HEK293 (cell line): ENCODE measurements at regions not wholly inside any gene's neighbourhood (a gene's known extent, or its start where the extent isn't known, plus 50 kb on each side); places are given as distances from the start of the nearest gene placed in this dataset.

Source experiments
- CTCF ChIP-seq: fragments of 450-650 bp; formaldehyde crosslinking; IDR thresholded peaks from 2 replicates; pipeline ENCODE4 v1.5.1; 2016; ENCODE audit warnings: missing biosample characterization, missing genetic modification characterization
- HOXA7 ChIP-seq: sonication (generic); formaldehyde crosslinking; IDR thresholded peaks from 2 replicates; pipeline ENCODE4 v1.8.1; 2022; ENCODE audit warnings: missing genetic modification reagents, borderline replicate concordance
- REST ChIP-seq: fragments of 450-650 bp; formaldehyde crosslinking; IDR thresholded peaks from 2 replicates; pipeline ENCODE4 v1.5.1; 2016; ENCODE audit warnings: missing biosample characterization, missing genetic modification characterization
- SP3 ChIP-seq: fragments of 450-650 bp; formaldehyde crosslinking; IDR thresholded peaks from 2 replicates; pipeline ENCODE4 v1.5.1; 2016; ENCODE audit warnings: missing biosample characterization, missing genetic modification characterization
- YY1 ChIP-seq: fragments of 450-650 bp; formaldehyde crosslinking; IDR thresholded peaks from 2 replicates; pipeline ENCODE4 v1.5.1; 2018; ENCODE audit warnings: missing biosample characterization, missing genetic modification characterization
- ZBTB49 ChIP-seq: fragments of 450-650 bp; formaldehyde crosslinking; IDR thresholded peaks from 2 replicates; pipeline ENCODE4 v1.5.1; 2016; ENCODE audit warnings: missing biosample characterization, missing genetic modification characterization, low read depth
- ZNF16 ChIP-seq: fragments of 450-650 bp; formaldehyde crosslinking; IDR thresholded peaks from 2 replicates; pipeline ENCODE4 v1.5.1; 2016; ENCODE audit warnings: low read depth, missing biosample characterization, missing genetic modification characterization
- ZNF23 ChIP-seq: fragments of 450-650 bp; formaldehyde crosslinking; IDR thresholded peaks from 2 replicates; pipeline ENCODE4 v1.5.1; 2016; ENCODE audit warnings: missing biosample characterization, missing genetic modification characterization, borderline replicate concordance
- ZNF510 ChIP-seq: fragments of 450-650 bp; formaldehyde crosslinking; IDR thresholded peaks from 2 replicates; pipeline ENCODE4 v1.5.1; 2018; ENCODE audit warnings: mild to moderate bottlenecking, missing genetic modification characterization, missing biosample characterization; ENCODE audit not compliant: insufficient replicate concordance
- ZNF571 ChIP-seq: fragments of 450-650 bp; formaldehyde crosslinking; IDR thresholded peaks from 2 replicates; pipeline ENCODE4 v1.5.0; 2017; ENCODE audit warnings: missing biosample characterization, missing genetic modification characterization

DNA sequence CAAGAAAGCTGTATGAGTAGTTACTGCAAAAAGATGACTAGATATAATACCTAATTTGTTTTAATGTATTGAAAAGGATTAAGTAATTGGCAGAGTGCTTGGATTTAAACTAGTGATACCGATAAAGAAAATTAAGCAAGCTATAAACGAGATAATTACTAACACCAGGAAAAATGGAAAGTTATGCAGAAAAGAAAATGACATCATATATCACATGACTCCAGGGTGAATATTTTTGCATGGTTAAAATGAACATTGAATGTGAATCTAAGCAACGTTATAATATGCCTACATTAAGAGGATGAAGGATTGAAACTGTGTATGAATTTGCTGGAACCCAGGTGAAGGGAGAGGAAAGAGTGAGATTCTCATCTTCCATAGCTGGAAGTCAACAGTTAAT is 644.4 kb downstream of the ADGRL2 start:
- no peak for TF ChIP-seq ZNF510 (tag by site-specific recombination)
- no peak for TF ChIP-seq ZBTB49 (tag by site-specific recombination)
- TF ChIP-seq CTCF (tag by site-specific recombination): no peak
- TF ChIP-seq YY1 (tag by site-specific recombination): no peak
- no peak for TF ChIP-seq ZNF16
- TF ChIP-seq ZNF23 (tag by site-specific recombination): no peak
- TF ChIP-seq SP3 (tag by site-specific recombination): no peak
- no peak for TF ChIP-seq ZNF571 (tag by site-specific recombination)
- TF ChIP-seq REST (tag by site-specific recombination): no peak
- no peak for TF ChIP-seq HOXA7 (CRISPR knock-in tag)
